WERI-Rb-1 (cell line): ENCODE measurements at regions not wholly inside any gene's neighbourhood (a gene's known extent, or its start where the extent isn't known, plus 50 kb on each side); places are given as distances from the start of the nearest gene placed in this dataset.

Experiments
- DNase-seq: peaks from one replicate; pipeline ENCODE4 v3.0.0-alpha.2; 2020
- H3K27ac ChIP-seq: fragments of 250-450 bp; sonication (Bioruptor Pico); 2 replicates; pipeline ENCODE4 v1.5.1; 2020; ENCODE audit warnings: mild to moderate bottlenecking, moderate library complexity
- H3K27me3 ChIP-seq: fragments of 250-450 bp; sonication (Bioruptor Pico); 2 replicates; pipeline ENCODE4 v1.5.1; 2021; ENCODE audit warnings: mild to moderate bottlenecking, low read depth, moderate library complexity; ENCODE audit not compliant: insufficient read depth, severe bottlenecking
- H3K36me3 ChIP-seq: fragments of 250-450 bp; sonication (Bioruptor Pico); 2 replicates; pipeline ENCODE4 v1.5.1; 2020; ENCODE audit warnings: mild to moderate bottlenecking, moderate library complexity
- H3K4me3 ChIP-seq: 2 replicates; pipeline ENCODE4 v1.5.1; 2011; ENCODE audit warnings: low read depth, mild to moderate bottlenecking, control low read depth, low read length
- H3K9me3 ChIP-seq: fragments of 250-450 bp; sonication (Bioruptor Pico); 2 replicates; pipeline ENCODE4 v1.5.1; 2021; ENCODE audit warnings: mild to moderate bottlenecking, moderate library complexity; ENCODE audit not compliant: severe bottlenecking
- TF ChIP-seq, protein P1 (sequence below): IDR thresholded peaks from 2 replicates; pipeline ENCODE4 v1.5.1; 2011; ENCODE audit warnings: low read depth, mild to moderate bottlenecking, control low read depth, inconsistent platforms, low read length

DNA sequence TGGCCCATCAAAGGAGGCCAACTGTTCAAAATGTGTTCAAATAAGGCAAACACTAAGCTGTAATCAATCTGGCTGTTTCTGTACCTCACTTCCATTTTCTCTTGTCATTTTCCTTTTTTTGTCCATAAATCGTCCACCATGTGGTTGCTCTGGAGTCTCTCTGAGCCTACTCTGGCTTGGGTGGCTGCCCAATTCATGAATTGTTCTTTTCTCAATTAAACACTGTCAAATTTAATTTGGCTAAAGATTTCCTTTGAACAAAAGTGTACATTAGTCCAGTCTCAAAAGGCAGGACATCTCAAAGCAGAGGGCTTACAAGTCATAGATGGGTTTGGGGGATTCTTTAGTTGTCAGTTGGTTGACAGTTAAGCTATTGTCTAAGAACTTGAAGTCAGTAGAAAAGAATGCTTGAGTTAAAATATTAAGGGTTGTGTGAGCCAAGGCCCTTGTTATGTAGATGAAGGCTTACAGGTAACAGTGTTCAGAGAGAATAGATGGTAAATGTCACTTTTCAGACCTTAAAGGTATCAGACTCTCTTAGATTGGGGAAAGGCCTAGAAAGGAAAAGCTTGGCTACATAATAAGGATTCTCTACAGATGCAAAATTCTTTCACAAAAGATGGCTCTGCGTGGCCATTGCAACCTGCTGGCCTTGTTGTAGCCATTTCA, 831.2 kb upstream of the CDH2 start:
- no peaks in the 10 kb centered on the region for H3K27me3 ChIP-seq
- TF ChIP-seq, protein P1, sequence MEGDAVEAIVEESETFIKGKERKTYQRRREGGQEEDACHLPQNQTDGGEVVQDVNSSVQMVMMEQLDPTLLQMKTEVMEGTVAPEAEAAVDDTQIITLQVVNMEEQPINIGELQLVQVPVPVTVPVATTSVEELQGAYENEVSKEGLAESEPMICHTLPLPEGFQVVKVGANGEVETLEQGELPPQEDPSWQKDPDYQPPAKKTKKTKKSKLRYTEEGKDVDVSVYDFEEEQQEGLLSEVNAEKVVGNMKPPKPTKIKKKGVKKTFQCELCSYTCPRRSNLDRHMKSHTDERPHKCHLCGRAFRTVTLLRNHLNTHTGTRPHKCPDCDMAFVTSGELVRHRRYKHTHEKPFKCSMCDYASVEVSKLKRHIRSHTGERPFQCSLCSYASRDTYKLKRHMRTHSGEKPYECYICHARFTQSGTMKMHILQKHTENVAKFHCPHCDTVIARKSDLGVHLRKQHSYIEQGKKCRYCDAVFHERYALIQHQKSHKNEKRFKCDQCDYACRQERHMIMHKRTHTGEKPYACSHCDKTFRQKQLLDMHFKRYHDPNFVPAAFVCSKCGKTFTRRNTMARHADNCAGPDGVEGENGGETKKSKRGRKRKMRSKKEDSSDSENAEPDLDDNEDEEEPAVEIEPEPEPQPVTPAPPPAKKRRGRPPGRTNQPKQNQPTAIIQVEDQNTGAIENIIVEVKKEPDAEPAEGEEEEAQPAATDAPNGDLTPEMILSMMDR, result no peak
- no peak overlapping the region for H3K4me3 ChIP-seq
- no peaks in the 10 kb centered on the region for H3K36me3 ChIP-seq
- DNase-seq, result no peak
- H3K9me3 ChIP-seq, result no peaks in the 10 kb centered on the region
- no peak overlapping the region for H3K27ac ChIP-seq

DNA sequence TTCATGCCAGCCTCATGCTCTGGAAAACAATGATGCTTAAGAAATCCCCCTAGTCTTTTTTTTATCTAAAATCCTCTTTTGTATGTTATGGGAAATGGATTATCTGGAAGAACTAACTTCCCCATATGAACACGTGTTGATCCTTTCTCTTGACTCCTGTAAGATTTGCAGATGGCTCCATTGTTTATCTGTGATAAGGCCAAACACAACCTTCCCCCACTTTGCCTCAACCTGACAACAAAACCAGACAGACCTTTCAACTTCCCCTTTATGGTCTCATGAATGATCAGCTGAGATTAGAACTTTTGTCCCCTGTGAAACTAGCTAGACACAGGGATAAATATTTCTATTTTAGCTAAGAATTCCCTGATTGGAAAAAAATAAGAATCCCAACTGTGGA, 828.0 kb upstream of the CDH2 start:
- Histone ChIP-seq H3K27ac (no peak overlapping the region), H3K27me3 (no peaks in the 10 kb centered on the region), H3K36me3 (no peaks in the 10 kb centered on the region), H3K9me3 (no peaks in the 10 kb centered on the region), H3K4me3 (no peak overlapping the region)
- TF ChIP-seq, protein P1, result no peak
- DNase-seq, result no peak

DNA sequence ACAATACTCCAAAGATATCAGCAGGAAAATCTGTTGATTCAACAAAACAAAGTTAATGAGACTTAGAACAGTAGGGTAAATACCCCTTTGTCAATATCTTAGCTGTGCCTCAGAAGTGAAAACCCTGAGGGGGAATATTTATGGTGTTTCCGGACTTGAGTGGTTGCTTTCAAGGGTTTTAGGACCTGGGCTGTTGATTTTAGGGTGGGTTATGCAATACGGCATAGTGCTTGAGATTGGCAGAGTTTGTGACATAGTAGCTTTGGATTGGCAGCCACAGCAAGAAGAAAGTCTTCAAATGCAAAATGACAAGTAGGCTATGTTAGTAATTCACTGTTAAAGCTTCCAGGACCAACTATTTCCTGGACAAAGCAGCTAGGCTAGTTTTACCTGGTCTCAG, 826.3 kb upstream of the CDH2 start:
- TF ChIP-seq, protein P1, result no peak
- no peaks in the 10 kb centered on the region for H3K27me3 ChIP-seq
- H3K36me3 ChIP-seq, result no peaks in the 10 kb centered on the region
- no peak overlapping the region for H3K4me3 ChIP-seq
- no peak overlapping the region for H3K27ac ChIP-seq
- H3K9me3 ChIP-seq, result no peaks in the 10 kb centered on the region
- DNase-seq, result no peak

DNA sequence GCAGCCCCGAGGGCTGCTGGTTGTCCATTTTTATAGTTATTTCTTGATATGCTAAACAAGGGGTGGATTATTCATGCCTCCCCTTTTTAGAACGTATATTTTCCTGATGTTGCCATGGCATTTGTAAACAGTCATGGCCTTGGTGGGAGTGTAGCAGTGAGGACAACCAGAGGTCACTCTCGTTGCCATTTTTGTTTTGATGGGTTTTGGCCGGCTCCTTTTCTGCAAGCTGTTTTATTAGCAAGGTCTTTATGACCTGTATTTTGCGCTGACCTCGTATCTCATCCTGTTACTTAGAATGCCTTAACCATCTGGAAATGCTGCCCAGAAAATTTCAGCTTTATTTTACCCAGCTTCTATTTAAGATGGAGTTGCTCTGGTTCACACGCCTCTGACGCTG, 825.8 kb upstream of the CDH2 start:
- Histone ChIP-seq H3K4me3 (no peak overlapping the region), H3K27me3 (no peaks in the 10 kb centered on the region), H3K9me3 (no peaks in the 10 kb centered on the region), H3K36me3 (no peaks in the 10 kb centered on the region), H3K27ac (no peak overlapping the region)
- TF ChIP-seq, protein P1, result no peak
- DNase-seq, result no peak

DNA sequence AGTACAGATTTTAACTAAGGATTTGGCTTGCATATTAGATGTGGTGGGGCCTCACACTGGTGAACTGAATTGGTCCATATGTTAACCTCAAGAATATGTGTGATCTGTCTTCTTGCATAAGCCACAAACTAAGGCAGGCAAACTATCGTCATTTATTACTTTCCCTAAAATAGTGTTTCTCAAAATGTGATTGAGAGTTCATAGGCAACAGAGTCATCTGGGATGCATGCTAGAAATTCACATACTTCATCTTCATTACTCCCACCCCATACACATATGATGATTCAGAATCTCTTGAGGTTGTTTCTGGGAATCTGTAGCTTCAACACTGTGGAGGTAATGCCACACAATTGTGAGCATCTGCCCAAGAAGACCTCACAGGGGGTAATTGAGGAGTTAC, 822.8 kb upstream of the CDH2 start:
- no peaks in the 10 kb centered on the region for H3K36me3 ChIP-seq
- H3K9me3 ChIP-seq, result no peaks in the 10 kb centered on the region
- H3K4me3 ChIP-seq, result no peak overlapping the region
- TF ChIP-seq, protein P1, result no peak
- no peaks in the 10 kb centered on the region for H3K27me3 ChIP-seq
- DNase-seq, result no peak
- no peak overlapping the region for H3K27ac ChIP-seq

DNA sequence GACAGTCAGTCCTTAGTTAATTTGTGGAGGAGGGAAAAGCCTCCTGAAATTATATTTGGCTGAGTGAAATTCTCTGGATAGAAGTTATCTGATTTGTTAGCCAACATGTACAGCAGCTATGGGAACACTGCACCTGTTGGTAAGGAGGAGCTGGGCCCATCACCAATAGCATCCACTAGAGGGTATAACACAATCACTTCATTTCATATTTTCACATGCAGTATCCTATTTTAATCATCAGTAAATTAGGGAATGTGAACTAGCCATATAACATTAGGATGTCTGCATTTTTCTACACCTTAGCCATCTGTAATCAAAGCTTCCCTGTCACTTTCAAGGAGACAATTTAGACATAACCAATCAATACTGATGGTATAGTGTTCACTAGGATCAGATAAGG, 818.4 kb upstream of the CDH2 start:
- H3K9me3 ChIP-seq, result no peaks in the 10 kb centered on the region
- DNase-seq, result peak; percentile 10
- no peaks in the 10 kb centered on the region for H3K36me3 ChIP-seq
- H3K27me3 ChIP-seq, result no peaks in the 10 kb centered on the region
- TF ChIP-seq, protein P1, result no peak
- H3K27ac ChIP-seq, result no peak overlapping the region
- no peak overlapping the region for H3K4me3 ChIP-seq
